Keratinocyte (primary cell): ENCODE measurements at regions not wholly inside any gene's neighbourhood (a gene's known extent, or its start where the extent isn't known, plus 50 kb on each side); places are given as distances from the start of the nearest gene placed in this dataset.
A peak's percentile ranks its signal among the peaks of the same experiment; 100 is the strongest.

ENCODE experiments used
- DNase-seq: peaks from one replicate; pipeline ENCODE4 v3.0.0-alpha.2; 2011; ENCODE audit warnings: low read depth, missing footprints, low spot score
- FAIRE-seq: peaks from 2 replicates; lab custom pipeline; 2011; peaks lifted over from hg19 to GRCh38; lab: Jason Lieb, UNC
- H2AFZ ChIP-seq: 2 replicates; pipeline ENCODE4 v1.6.0; 2012; ENCODE audit warnings: low read length, control low read depth, inconsistent platforms; ENCODE audit not compliant: control insufficient read depth
- H3K27ac ChIP-seq: 2 replicates; pipeline ENCODE4 v1.5.1; 2011; ENCODE audit warnings: low read length; ENCODE audit not compliant: control insufficient read depth, insufficient read depth
- H3K27me3 ChIP-seq: 3 replicates; pipeline ENCODE4 v1.6.0; 2011; ENCODE audit warnings: low read length; ENCODE audit not compliant: control insufficient read depth, insufficient read depth; ENCODE audit errors: extremely low read depth
- H3K36me3 ChIP-seq, 2 experiments: 2 replicates in 1 of 2; 3 replicates in 1 of 2; pipeline ENCODE4 v1.5.1; 2011; ENCODE audit warnings: low read length in 2 of 2, mild to moderate bottlenecking in 1 of 2; ENCODE audit not compliant: control insufficient read depth in 2 of 2, insufficient read depth in 2 of 2; ENCODE audit errors: extremely low read depth in 1 of 2
- H3K4me1 ChIP-seq: 3 replicates; pipeline ENCODE4 v1.5.1; 2011; ENCODE audit warnings: low read length; ENCODE audit not compliant: control insufficient read depth, insufficient read depth; ENCODE audit errors: extremely low read depth
- H3K4me2 ChIP-seq: 3 replicates; pipeline ENCODE4 v1.6.0; 2011; ENCODE audit warnings: low read depth, low read length; ENCODE audit not compliant: control insufficient read depth, insufficient read depth; ENCODE audit errors: extremely low read depth
- H3K4me3 ChIP-seq, 3 experiments: fragments of 200-600 bp in 1 of 3; sonication (generic) in 1 of 3; 2 replicates in 2 of 3; 3 replicates in 1 of 3; pipeline ENCODE4 v1.5.1; 2011 to 2016; ENCODE audit warnings: low read length in 3 of 3, mild to moderate bottlenecking in 3 of 3, control low read depth in 2 of 3, inconsistent platforms in 1 of 3, low read depth in 1 of 3, mixed read lengths in 1 of 3, mixed run types in 1 of 3, moderate library complexity in 1 of 3; ENCODE audit not compliant: control insufficient read depth in 2 of 3, insufficient read depth in 2 of 3; ENCODE audit errors: extremely low read depth in 1 of 3
- H3K79me2 ChIP-seq: 2 replicates; pipeline ENCODE4 v1.6.0; 2012; ENCODE audit warnings: low read length; ENCODE audit not compliant: control insufficient read depth, insufficient read depth
- H3K9ac ChIP-seq: 3 replicates; pipeline ENCODE4 v1.6.0; 2011; ENCODE audit warnings: low read length; ENCODE audit not compliant: control insufficient read depth, insufficient read depth; ENCODE audit errors: extremely low read depth
- H3K9me1 ChIP-seq: 3 replicates; pipeline ENCODE4 v1.6.0; 2011; ENCODE audit warnings: low read length; ENCODE audit not compliant: control insufficient read depth, insufficient read depth; ENCODE audit errors: extremely low read depth
- H3K9me3 ChIP-seq: 2 replicates; pipeline ENCODE4 v1.5.1; 2012; ENCODE audit warnings: low read depth, low read length; ENCODE audit not compliant: control insufficient read depth
- H4K20me1 ChIP-seq: 3 replicates; pipeline ENCODE4 v1.6.0; 2011; ENCODE audit warnings: low read length; ENCODE audit not compliant: control insufficient read depth, insufficient read depth; ENCODE audit errors: extremely low read depth
- CTCF ChIP-seq, 3 experiments: IDR thresholded peaks in 1 of 3; conservative IDR thresholded peaks in 1 of 3; optimal IDR thresholded peaks in 1 of 3; 2 replicates in 2 of 3; 3 replicates in 1 of 3; pipeline versions ENCODE3 to v1.5.1; 2011; ENCODE audit warnings: low read length in 3 of 3, mild to moderate bottlenecking in 3 of 3, moderate library complexity in 2 of 3, control low read depth in 1 of 3, inconsistent platforms in 1 of 3; ENCODE audit not compliant: insufficient read depth in 2 of 3; ENCODE audit errors: extremely low read depth in 1 of 3
- EZH2 ChIP-seq: IDR thresholded peaks from one replicate; pipeline ENCODE4 v1.6.1; 2012; ENCODE audit warnings: inconsistent platforms, mild to moderate bottlenecking, low read length, moderate library complexity
- dilution Hi-C: fragments of 300-500 bp; cut with MboI; formaldehyde crosslinking; loops from one replicate; pipeline ENCODE4 v1.7.0; 2020; ENCODE audit warnings: low sequenced_read_pairs; ENCODE audit not compliant: extremely low pct_ligation_motif_present

- Histone ChIP-seq H2AFZ (no peak overlapping the region), H3K4me1 (no peaks in the 10 kb centered on the region), H4K20me1 (no peaks in the 10 kb centered on the region), H3K27me3 (no peaks in the 10 kb centered on the region), H3K36me3 (no peaks in the 10 kb centered on the region), H3K27ac (no peak overlapping the region), H3K9me1 (no peaks in the 10 kb centered on the region), H3K9me3 (no peaks in the 10 kb centered on the region), H3K4me2 (no peak overlapping the region), H3K4me3 (no peak overlapping the region), H3K79me2 (no peaks in the 10 kb centered on the region), H3K9ac (no peak overlapping the region)
- FAIRE-seq (no peak), DNase-seq (peak; percentile 17)
- no peak for TF ChIP-seq CTCF (optimal IDR thresholded peaks at IDR 0.05 in 1 of 3, IDR thresholded peaks at IDR 0.05 in 1 of 3, conservative IDR thresholded peaks at IDR 0.05 in 1 of 3; ENCODE audit: extremely low read depth in 1 of 3, insufficient read depth in 2 of 3, low read length in 3 of 3)
- no peak for TF ChIP-seq EZH2
- dilution Hi-C loops: no loop called here
Measured at GRCh38 chr18:75544496-75544895, 117.0 kb upstream of the SMIM21 start.

- FAIRE-seq: no peak
Measured at GRCh38 chr18:75544051-75544481, 116.6 kb upstream of the SMIM21 start.

More at GRCh38 chr18:75544051-75544481, 116.6 kb upstream of the SMIM21 start:
- no peak overlapping the region for H3K9ac ChIP-seq
- no peaks in the 10 kb centered on the region for H3K79me2 ChIP-seq
- no peaks in the 10 kb centered on the region for H3K4me1 ChIP-seq
- H2AFZ ChIP-seq: no peak overlapping the region
- H3K27me3 ChIP-seq: no peaks in the 10 kb centered on the region
- H3K9me3 ChIP-seq: no peaks in the 10 kb centered on the region
- no peaks in the 10 kb centered on the region for H3K36me3 ChIP-seq
- no peak overlapping the region for H3K27ac ChIP-seq
- dilution Hi-C loops: no loop called here
- DNase-seq: no peak
- no peaks in the 10 kb centered on the region for H4K20me1 ChIP-seq
- H3K9me1 ChIP-seq: no peaks in the 10 kb centered on the region
- TF ChIP-seq EZH2 (no peak), CTCF (optimal IDR thresholded peaks at IDR 0.05 in 1 of 3, IDR thresholded peaks at IDR 0.05 in 1 of 3, conservative IDR thresholded peaks at IDR 0.05 in 1 of 3; ENCODE audit: extremely low read depth in 1 of 3, insufficient read depth in 2 of 3, low read length in 3 of 3) (no peak)
- H3K4me3 ChIP-seq: no peak overlapping the region
- no peak overlapping the region for H3K4me2 ChIP-seq
